Globus pallidus (tissue), 1 donor: ENCODE measurements at regions not wholly inside any gene's neighbourhood (a gene's known extent, or its start where the extent isn't known, plus 50 kb on each side); places are given as distances from the start of the nearest gene placed in this dataset.

ENCODE experiments used
- DNase-seq: peaks from one replicate; pipeline ENCODE4 v3.0.0-alpha.2; 2015; ENCODE audit warnings: low spot score

- no peak for DNase-seq
Measured at GRCh38 chr19:30898353-30899103, 450.7 kb downstream of the TSHZ3 start.

DNA sequence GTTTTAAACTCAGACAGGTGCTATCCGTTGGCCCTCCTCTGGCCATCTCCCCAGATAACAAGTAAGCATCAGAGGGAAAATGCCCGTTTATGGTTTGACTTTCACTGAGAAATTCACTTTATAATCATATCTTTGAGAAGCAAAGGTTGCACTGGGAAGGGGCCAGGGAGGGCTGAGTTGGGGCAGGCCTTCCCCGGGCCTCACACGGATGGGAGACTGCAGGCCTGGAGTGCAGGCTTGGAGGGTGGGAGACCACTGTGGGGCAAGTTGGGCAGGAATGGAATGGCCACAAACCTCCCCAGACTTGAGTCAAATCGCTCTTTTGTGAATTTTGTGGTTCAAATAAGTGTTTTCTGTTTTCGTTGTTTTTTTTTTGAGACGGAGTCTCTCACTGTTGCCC lies 451.7 kb downstream of the TSHZ3 start:
- DNase-seq, result no peak

DNA sequence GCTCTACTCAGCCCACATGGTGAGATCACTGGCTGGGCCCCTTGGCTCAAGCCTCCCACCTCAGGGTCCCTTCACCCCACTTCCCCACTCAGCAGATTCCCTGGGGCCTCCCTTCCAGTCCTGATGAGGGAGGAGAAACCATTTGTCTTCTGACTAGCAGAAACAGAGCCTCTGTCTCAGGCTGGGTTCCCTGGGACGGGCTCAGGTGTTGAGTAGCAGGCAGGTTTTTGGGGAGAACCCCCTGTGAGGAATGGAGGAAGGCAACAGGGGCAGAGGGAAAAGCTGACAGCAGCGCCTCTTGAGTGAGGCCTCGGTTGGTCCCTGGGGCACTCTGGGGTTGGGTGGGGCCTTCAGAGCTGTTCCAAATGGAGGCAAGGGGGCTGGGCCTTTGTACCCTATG lies 452.2 kb downstream of the TSHZ3 start:
- DNase-seq, result no peak

- no peak for DNase-seq
Measured at GRCh38 chr19:30896554-30896953, 452.7 kb downstream of the TSHZ3 start.

DNA sequence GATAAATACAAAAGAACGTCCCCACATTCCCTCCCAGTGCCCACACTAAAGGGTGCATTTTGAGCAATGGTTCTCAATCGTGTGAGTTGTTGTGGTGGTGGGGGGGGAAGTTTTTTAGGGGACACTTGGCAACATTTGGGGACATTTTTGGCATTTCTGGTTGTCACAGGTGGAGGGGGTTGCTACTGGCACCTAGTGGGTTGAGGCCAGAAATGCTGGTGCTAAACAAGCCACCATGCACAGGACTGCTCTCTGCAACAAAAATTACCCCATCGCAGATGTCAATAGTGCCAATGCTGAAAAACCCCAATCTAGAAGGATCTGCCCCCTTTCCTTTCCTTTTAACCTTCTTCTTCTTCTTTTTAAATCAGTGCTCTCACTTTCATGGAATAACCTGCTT lies 453.3 kb downstream of the TSHZ3 start:
- no peak for DNase-seq

DNA sequence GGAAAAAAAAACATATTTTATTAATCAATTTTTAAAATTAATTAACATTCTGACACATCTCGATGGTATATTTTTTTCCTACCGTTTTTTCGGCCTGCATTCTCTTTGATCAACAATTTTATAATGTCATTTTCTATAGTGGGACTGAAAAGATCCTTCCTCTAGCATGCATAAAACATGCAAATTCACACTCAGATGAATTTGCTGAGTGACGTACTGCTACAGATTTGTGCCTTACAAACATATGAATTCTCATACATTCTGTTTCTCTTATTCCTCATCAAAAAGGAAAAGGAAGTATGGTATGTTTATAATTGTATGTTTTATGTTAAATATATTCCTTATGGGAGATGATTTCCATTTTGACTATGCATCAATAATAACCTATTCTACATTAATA lies 458.2 kb downstream of the TSHZ3 start:
- DNase-seq, result no peak

GRCh38 chr19:30890033-30890432 lies 459.2 kb downstream of the TSHZ3 start:
- no peak for DNase-seq

- no peak for DNase-seq
Measured at GRCh38 chr19:30888937-30889336, 460.3 kb downstream of the TSHZ3 start.

GRCh38 chr19:30887042-30887441 lies 462.2 kb downstream of the TSHZ3 start:
- DNase-seq, result no peak

- no peak for DNase-seq
Measured at GRCh38 chr19:30886222-30886621, 463.0 kb downstream of the TSHZ3 start.

- no peak for DNase-seq
Measured at GRCh38 chr19:30884146-30884812, 465.0 kb downstream of the TSHZ3 start.

- DNase-seq, result no peak
Measured at GRCh38 chr19:30883071-30883470, 466.2 kb downstream of the TSHZ3 start.

DNA sequence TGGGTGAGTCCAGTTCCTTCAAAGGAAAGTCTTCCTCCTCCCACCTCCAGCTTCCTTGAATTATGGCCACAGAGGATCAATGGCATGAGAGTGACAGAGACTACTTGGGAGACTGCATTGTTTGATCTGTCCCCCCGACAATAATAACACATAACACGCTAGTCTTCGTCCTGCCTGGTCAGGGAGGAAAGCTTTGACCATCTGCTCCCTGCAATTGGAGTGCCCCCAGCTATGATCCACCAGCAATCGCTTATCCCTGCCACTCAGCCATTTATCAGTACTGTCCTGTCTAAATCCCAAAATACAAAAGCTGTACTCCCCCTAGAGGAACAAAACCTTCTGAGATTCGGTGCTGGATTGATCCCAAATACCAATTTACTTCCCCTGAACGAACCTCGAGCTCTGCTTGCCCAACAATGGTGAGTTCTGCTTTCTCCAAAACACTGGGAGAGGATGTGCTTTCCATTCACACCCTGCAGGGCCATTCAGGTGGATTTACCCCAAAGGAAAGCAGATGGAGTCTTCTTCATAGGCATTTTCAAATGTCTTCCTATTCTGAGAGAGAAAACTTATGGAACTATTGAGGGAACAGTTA lies 466.7 kb downstream of the TSHZ3 start:
- DNase-seq, result no peak

DNA sequence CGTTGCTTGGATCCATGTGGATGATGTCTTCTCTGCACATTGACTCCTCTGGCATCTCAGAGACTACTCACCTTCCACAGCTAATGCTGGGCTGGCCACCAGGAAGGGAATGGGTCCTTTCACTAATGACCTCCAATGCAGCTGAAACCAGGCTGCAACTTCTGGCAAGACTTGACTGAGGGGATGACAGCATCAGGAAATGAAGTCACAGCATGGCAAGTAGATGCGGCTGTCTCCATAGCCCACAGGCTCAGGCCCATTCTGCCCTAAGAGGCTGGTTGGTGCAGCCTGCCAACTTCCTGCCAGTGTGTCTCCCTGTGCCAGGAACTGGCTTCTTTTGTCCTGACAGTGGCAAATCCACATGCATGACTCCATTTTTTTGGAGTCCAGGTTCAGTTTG lies 467.3 kb downstream of the TSHZ3 start:
- DNase-seq, result peak; percentile 22

DNA sequence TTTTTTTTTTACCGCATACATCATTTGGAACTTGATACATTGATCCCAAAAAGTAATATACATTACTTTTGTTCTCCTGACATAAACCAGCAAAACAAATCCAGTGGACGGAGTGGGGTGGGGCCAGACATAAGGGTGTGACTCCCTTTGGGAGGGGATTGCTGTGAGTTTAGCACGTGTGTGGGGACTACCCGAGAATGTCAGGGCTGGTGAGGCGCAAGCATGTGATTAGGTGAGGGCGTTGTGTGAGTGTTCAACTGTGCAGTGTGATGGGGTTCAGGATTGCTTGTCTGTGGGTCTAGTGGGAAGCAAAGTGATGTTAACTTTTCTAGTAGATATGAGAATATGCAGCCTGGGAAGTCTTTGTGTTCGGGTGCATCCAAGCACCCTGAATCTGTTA lies 468.0 kb downstream of the TSHZ3 start:
- no peak for DNase-seq

- DNase-seq, result no peak
Measured at GRCh38 chr19:30880551-30880950, 468.7 kb downstream of the TSHZ3 start.

- DNase-seq, result no peak
Measured at GRCh38 chr19:30880151-30880550, 469.1 kb downstream of the TSHZ3 start.

- DNase-seq, result no peak
Measured at GRCh38 chr19:30879736-30880135, 469.5 kb downstream of the TSHZ3 start.

- DNase-seq, result no peak
Measured at GRCh38 chr19:30879225-30879624, 470.0 kb downstream of the TSHZ3 start.

DNA sequence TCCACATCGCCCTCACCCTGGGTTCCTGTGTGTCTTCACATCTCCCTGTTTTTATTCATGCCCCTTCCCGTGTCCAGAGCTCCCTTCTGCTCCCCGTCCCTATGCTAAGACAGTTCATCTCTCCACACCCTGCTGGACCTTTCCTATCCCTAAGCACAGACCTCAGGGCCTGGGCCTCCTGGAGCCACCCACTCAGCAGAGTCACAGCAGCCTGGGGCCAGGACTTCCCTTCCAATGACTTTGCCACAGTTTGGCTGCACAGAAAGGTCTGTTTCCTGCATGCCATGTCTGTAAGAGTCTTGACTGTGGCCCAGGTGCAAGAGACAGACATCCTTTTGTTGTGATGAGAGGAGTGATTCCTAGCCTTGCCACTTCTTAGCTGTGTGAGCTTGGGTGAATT lies 470.7 kb downstream of the TSHZ3 start:
- DNase-seq, result no peak

DNA sequence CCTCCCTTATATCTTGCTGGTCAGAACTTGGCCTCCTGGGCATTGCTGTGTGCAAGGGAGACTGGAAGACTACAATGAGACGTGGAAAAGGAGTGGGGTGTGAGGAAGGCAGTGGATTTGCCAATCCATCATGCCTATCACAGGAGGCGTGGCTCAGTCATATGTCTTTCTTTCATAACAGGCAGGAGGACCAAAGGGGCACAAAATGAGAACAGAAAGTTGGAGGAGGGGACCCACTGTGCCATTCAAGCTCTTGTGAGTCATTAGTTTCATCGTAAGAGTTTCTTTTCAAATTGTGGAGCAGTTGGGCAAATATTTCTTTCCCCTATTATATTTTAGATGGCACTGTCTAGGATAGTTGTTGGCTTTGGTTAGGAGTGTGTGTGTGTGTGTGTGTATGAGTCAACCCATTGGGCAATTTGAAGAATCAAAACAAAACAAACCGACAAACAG lies 471.5 kb downstream of the TSHZ3 start:
- peak; percentile 39 for DNase-seq

GRCh38 chr19:30873691-30874090 lies 475.5 kb downstream of the TSHZ3 start:
- no peak for DNase-seq

DNA sequence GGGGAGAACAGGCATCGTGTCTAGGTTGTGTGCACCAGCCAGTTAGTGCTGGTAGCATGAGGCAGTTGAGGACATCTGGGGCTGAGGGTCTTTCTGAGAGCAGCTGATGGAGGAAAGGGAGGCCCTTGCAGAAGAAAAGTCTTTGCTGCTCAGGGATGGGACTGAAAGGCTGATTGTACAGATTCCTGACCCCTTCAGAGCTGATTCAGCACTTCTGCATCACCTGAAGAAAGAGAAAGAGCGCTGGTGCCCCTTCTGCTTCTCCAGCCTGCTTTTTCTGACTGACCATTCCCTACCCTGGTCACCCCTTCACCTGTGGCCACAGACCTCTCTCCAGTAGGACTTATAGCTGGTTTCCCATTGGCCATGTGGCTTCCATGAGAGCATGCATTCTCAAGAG lies 476.2 kb downstream of the TSHZ3 start:
- DNase-seq, result no peak
